ENCODE measurements at regions not wholly inside any gene's neighbourhood (a gene's known extent, or its start where the extent isn't known, plus 50 kb on each side); places are given as distances from the start of the nearest gene placed in this dataset.

GRCh38 chr2:145323512-145323911, 803.6 kb upstream of the ZEB2 start:
- no peak for DNase-seq

DNA sequence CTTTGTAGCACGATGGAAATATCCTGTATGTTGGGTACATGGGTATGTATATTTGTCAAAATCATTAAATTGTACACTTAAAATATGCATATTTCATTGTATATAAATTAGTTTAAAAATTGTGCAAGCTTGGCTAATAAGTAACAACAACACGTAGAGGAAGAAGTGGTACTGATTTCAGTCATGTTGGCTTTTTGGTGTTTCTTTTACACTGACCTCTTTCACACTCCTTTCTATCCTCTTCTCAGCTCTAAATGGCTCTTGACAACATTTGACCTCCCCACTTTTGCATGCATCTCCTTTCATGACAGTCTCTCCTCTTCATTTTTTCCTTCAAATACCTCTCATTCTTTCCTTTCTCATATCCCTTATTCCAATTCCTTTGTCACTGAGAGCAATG, 801.4 kb upstream of the ZEB2 start:
- no peak for DNase-seq

GRCh38 chr2:145316496-145316895, 796.6 kb upstream of the ZEB2 start:
- DNase-seq: no peak

DNA sequence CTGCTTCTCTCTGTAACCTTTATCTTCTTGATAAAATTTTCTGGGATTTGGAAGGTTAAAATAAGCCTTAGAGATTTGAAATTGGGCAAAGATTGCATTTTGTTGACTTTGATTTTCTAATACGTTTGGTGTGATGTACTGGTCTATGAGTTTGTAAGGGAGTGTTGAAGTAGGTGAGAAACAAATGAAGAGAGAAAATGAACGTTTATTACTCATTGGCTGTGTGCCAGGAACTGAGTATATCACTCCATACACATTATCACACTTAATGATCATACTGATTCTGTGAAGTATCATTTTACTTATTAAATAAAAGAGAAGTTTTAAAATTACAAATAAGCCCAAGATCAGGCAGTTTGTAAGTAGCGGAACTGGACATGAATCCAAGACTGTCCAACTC, 795.1 kb upstream of the ZEB2 start:
- no peak for DNase-seq

DNA sequence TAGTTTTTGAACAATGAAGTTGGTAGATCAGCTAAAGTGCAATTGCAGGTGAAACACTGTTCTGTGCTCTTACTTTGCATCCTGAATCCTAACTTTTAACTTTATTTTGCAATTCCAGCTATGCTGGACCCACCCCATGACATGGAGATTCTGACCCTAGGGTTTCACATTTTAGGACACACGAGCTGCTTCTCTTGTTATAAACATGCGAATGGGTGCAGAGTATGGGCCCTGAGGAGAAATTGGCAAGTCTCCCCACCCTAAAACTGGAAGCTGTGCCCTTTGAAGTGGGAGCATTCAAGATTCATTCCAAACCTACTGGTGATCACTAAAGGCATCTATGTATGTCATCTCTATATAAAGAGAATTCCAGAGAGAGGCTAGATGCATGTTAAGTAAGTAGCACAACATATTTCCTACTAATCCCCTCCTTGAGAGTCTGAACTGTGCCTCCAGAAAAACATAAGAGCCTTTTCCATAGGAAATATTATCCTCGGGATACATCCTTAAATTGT, 794.3 kb upstream of the ZEB2 start:
- no peak for DNase-seq

DNA sequence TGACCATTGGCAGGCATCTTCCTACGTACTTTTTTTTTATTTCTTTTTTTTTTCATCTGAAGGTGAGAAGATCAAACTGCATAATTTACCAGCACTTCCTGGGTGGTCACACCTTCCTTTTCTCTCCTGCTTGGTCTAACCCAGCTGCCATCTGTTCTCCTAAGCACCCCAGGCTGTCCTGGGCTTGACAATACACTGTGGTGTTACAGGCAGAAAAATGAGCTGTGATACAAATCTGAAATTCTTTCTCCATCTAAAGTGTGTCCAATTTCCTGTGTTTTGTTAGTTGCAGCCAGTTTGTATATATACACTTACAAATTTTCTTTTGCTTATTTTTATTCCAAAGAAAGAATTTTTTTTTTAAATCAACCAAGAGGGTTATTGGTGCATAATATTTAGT, 786.0 kb upstream of the ZEB2 start:
- DNase-seq: no peak

- no peak for DNase-seq
Observed at GRCh38 chr2:145304501-145304900, 784.6 kb upstream of the ZEB2 start.

DNA sequence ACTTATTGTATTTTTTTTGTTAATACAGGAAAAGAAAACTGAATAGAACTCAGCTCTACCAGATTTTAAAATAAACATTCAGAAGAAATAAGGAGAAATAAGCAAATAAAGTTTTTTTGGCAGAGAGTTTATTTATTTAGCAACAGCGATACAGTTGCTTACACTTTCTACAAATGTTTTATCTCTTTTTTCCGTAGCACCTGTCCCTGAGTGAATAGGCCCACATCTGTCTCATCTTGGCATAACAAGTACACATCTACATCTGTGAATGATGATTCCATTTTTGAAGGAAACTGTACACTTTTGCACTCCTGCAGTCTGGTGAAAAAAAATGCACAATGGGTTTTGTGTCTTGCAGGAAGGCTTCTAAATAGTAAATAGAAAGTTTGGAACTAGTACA, 783.6 kb upstream of the ZEB2 start:
- DNase-seq: no peak

DNA sequence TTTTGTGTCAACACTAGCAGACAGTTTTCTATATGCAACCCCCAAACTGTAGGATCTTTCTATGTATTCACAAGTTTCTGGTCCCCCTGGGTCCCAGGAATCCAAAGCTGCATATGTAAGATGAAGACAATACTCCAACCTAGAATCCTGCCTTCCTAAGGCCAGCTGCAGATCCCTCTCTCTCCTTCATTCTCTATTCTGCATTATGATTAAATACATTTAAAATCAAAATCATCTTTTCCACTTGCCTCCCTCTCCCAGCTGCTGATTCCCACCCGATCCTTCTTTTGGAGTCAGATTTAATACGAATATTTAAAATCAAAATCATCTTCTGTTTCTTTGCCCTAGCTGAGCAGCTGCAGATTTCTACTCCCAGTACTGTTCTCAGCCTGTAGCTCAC, 783.0 kb upstream of the ZEB2 start:
- DNase-seq: no peak

- no peak for DNase-seq
Observed at GRCh38 chr2:145302451-145302850, 782.5 kb upstream of the ZEB2 start.

- DNase-seq: no peak
Observed at GRCh38 chr2:145299368-145299767, 779.4 kb upstream of the ZEB2 start.

DNA sequence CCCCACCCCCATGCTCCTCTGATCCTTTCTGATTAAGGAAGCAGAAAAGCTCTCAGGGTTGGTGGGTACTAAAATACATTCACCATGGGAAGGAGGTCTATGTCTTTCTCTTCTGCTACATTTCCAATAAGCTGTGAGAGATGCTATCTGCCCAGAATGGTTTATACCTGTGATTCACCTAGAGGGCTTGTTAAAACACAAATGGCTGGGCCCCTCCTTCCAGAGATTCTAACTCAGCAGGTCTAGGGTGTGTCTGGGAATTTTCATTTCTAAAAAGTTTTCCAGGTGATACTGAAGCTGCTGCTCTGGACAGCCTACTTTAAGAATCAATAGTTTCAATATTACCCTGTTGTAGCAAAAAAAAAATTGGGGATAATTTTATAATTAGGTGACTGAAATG, 772.2 kb upstream of the ZEB2 start:
- no peak for DNase-seq

DNA sequence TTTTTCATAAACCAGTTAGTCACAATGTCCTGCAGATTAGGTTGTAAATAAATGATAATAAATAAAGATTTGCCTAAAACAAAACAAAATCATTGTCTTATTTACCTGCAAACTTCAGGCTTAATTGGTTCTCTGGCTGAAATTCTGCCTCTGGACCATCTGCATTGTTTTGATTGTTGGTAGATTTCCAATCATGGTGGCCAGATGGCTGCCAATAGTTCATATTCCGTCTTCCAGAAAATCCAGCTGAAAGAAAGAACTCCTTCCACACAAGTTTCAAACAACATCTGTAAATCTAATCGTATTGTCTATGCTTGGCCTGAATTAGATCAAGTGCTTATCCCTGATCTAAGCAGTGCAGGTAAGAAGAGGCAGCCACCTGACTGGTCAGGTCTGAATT, 771.1 kb upstream of the ZEB2 start:
- DNase-seq: no peak

DNA sequence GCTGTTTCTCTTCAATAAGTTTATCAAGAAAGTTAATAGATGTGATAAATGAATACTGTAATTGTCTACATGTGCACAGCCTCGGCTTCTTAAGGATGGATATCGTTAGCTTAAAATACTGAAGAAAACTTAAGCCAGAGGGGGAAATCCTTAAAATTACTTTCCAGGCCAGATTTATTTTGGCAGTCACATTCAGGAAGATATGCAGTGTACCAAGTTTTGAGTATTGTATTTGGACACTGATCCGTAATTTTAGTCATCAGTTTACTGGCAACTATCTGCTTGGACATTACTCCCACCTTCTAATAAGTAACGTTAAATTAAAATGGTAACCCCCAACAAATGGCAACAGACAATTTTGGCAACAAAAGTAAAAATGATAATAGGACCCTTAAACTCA, 770.0 kb upstream of the ZEB2 start:
- no peak for DNase-seq

DNA sequence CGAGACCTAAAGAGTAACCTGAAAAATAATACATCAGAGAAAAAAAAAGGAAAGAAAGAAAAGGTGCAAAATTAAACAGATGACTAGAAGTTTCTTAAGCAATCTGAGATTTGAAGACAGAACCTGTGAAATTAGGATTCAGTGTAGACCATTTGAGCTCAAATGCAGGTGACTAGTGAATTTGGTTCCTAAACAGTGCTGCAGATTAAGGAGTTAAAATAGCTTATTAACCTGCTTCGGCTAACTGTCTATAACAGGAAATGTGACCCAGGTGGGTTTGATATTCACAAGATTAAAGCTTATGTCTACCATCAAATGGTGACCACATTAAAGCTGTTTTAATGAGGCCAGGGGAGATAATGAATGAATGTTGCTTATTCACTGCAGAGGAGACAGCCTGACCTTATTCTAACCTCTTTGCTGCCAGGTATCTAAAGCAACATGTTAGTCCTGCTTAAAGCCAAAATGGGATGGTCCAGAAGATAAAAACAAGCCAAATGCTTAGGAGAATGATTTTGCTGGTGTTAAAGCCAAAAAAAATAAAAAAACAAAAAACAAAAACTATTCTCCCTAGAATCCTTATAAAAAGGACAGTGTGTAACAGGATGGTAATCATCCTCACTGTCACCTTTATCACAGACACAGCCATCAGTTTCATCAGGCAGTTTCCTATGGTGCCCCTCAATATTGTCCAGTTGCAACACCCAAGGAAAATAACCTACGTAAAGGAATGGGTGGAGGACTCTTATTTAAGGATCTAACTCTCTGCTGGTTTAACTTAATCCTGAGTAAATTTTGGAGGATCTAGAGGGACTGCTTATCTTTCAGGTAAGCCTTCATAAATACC, 769.0 kb upstream of the ZEB2 start:
- no peak for DNase-seq

- no peak for DNase-seq
Observed at GRCh38 chr2:145287736-145288135, 767.8 kb upstream of the ZEB2 start.

DNA sequence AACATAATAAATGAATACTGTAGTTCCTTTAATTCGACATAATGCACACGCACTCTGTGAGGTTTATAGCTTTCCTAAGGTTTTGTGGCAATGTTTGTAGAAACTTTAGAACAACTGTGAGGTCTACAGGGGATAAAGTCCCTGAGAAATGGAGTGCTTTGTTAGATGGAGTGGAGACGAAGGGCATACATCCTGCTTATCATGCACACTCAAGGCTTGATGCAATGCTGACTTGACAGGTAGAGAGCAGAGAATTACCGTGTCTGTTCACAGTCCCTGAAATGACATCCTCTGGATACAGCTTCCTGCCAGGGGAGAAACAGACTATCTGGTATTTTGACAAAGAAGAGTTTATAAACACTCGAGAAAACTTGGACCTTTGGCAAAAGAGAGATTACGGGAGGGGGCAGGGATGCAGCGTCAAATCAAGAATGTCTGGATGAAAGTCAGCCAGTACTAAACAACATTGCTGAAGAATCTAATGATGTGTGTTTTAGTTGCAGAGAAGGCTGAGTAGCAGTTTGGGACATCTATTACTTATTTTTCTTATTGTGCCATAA, 766.9 kb upstream of the ZEB2 start:
- DNase-seq: no peak

GRCh38 chr2:145284551-145284950, 764.6 kb upstream of the ZEB2 start:
- no peak for DNase-seq

DNA sequence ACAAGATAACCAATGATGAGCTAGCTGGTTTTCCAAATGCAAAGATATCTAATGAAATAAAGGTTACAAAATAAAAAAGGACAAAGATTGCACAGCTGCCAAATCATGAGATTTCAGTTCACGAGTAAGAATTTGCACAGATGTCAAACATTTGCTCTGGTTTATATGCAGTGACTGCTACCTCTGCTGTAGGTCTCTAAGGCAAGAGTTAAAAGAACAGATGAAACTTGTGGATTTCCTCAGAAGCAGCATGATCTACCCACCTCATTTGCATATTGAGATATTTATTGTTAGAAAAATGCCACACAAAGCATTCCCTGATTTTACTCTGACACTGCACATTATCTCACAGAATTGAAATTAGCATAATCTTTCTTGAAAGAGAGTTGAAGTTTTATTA, 763.2 kb upstream of the ZEB2 start:
- no peak for DNase-seq

DNA sequence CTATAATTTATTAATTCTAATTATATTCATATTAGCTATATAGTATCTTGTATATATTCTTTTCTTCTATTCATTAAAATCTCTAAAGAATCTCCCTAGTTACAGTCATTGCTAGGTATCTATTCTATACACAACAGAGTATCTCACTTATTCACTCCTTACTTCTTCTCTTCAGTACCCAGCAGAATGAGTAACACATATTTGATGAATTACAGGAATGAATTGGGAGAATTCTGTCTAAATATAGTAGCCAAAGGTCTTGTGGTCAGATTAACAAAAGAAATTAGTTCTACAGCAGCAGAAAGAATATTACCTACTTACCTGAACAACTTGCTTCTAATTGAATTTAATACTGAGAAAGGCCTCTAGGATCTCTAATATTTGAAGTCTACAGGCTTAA, 758.0 kb upstream of the ZEB2 start:
- DNase-seq: no peak

DNA sequence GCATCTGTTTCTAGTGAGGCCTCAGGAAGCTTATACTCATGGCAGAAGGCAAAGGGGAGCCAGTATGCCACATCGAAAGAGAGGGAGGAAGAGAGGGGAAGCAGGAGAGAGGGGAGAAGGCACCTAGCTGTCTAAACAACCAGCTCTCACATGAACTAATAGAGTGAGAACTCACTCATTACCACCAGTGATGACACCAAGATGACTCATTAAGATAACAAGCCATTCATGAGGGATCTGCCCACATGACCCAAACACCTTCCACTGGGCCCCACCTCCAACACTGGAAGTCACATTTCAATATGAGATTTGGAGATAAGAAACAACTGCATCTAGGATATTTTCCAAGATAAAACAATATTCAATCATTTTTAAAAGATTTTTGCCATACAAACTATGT, 753.9 kb upstream of the ZEB2 start:
- no peak for DNase-seq

GRCh38 chr2:145268931-145269330, 749.0 kb upstream of the ZEB2 start:
- no peak for DNase-seq

- DNase-seq: no peak
Observed at GRCh38 chr2:145267451-145267850, 747.5 kb upstream of the ZEB2 start.

DNA sequence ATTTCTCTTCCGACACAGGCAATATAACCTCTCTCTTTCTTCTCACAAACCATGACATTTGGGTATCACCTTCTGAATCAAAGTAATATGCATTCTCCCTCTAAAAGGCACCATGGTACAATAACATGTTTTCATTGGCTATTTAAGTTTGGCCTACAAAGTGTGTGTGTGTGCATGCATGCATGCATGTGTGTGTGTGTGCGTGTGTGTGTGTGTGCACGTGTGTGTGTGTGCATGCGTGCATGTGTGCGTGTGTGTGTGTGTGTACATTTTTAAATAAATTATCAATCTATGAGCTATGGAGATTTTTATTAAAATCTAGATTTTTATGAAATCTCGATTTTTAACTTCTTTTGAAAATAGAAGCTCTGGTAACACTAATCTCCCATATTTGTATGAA, 745.3 kb upstream of the ZEB2 start:
- no peak for DNase-seq

- no peak for DNase-seq
Observed at GRCh38 chr2:145260674-145261073, 740.8 kb upstream of the ZEB2 start.
